Dermis blood vessel endothelial cell (primary cell): ENCODE measurements at regions not wholly inside any gene's neighbourhood (a gene's known extent, or its start where the extent isn't known, plus 50 kb on each side); places are given as distances from the start of the nearest gene placed in this dataset.

ENCODE experiments used
- DNase-seq: peaks from one replicate; pipeline ENCODE4 v3.0.0; 2010

DNA sequence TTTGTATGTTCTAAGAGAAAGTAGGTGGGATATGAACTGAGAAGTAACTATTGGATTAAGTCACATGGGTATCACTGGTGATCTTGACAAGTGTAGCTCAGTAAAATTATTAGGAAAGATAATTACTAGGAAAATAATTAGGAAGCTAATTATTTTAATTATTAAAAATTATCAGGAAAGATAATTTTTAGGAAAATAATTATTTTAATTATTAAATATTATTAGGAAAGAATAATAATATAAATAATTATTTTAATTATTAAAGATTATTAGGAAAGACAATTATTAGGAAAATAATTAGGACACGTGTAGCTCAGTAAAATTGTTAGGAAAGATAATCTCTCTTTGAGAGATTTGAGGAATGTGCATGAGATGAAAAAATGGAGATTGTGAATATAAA is 623.4 kb upstream of the PIK3C3 start:
- no peak for DNase-seq

GRCh38 chr18:41326311-41326710 is 628.7 kb upstream of the PIK3C3 start:
- DNase-seq = no peak

DNA sequence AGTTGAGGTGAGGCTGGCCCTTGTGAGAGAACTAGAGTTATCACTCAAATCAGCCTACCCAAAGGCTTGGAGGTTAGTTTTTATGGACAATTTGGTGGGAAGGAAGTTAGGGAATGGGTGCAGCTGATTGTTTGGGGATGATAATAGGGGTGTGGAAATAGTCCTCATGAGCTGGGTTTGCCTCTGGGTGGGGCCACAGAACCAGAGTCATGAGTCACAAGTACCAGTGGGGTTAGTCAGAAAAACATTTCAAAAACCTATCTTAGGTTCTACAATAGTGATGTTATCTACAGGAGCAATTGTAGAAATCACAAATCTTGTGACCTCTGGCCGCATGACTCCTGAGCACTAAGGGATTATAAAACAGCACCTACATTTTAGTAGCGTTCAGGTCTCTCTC is 630.1 kb upstream of the PIK3C3 start:
- no peak for DNase-seq

DNA sequence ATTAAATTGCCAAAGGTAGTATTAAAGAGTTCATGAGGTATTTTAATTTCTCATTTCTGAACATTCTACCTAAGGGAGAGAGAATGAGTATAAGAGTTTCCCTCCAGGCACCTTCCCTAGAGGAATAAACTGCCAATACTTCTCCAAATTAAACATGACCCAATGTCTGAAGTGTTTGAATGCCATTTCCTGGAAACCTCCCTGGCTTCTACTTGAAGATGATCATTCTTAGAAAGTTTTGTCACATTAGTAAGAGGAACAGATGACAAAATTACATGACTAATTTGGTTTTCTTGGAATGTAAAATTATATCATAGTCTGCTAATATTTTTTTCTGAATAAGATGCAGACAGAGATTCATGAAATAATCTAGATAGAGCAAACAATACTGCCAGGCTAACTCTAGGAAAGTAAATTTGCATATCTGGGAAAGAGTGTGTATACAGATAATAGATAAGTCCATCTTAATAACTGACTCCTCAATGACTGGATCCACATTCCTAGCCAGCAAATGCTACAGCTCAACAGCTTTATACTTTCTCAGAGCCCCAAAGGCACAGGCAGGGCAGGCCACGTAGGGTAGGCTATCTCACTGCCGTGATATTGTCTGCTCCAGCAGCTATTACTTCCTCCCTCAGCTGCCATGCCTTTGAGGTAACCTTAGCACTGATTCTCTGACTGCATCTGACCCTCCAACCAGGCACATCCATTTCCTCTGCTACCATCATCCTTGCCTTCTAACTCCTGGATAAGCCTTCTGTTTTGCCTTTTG is 630.8 kb upstream of the PIK3C3 start:
- DNase-seq = no peak

DNA sequence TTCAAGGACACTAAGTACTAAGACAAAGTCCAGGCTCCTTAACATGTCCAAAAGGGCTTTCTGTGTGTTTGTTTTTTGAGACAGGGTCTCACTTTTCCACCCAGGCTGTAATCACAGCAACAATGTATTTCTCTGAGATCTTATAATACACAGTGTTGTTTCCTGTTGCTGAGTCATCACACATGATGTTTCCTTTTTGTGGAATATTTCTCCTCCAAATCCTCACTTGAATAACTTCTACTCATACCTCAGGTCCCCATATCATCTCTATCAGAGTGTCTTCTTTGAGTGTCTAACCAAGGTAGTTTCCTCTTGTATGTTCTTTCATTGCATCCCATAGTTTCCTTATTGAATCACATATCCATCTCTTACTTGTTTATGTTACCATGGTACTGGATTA is 632.0 kb upstream of the PIK3C3 start:
- DNase-seq = no peak

DNA sequence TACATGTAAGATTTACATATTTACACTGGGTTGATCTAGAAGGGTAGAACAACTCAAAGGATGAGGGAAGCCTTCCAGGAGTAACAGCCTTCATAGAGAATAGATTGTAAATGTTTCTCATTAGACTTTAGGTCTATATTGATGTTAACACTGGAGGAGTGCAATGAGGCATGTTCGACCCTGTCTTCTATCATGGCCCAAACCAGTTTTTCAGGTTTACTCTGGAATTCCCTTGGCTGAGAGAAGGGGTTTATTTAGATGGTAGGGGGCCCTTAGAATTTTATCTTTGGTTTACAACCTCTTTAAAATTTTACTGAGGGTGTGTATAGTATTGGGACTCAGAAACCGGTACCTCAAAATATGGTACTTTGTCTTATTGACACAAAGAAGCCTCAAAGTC is 634.9 kb upstream of the PIK3C3 start:
- no peak for DNase-seq

GRCh38 chr18:41315134-41315533 is 639.9 kb upstream of the PIK3C3 start:
- no peak for DNase-seq

GRCh38 chr18:41311571-41312547 is 643.2 kb upstream of the PIK3C3 start:
- no peak for DNase-seq

DNA sequence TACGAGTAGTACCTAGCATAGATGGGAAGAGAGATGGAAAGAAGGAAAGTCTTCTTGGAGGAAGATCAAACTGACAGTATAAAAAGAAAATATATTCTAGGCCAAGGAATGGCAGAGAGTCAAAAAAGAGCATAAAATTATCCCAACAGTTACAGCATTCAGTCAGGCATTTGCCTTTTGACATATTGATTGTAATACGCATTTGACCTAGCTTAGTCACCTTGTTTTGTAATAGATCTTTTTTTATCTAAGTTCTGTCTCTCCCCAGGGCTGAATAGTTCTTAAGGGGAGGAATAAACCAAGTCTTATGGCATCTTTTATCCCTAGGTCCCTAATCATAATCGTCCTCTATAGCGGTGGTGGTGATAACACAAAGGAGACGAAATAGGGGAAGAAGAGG is 657.3 kb upstream of the PIK3C3 start:
- DNase-seq = no peak

DNA sequence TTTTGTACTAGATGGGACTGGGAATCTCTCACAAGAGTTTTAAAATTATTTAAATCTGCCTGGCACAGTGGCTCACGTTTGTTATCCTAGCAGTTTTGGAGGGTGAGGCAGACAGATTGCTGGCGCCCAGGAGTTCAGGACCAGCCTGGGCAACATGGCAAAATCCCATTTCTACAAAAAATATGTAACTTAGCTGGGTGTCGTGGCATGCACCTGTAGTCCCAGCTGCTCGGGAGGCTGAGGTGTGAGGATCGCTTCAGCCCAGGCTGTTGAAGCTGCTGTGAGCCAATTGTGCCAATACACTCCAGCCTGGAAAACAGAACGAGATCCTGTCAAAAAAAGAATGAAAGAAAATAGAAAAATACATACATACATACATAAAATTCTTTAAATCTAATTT is 685.7 kb upstream of the PIK3C3 start:
- DNase-seq = no peak

DNA sequence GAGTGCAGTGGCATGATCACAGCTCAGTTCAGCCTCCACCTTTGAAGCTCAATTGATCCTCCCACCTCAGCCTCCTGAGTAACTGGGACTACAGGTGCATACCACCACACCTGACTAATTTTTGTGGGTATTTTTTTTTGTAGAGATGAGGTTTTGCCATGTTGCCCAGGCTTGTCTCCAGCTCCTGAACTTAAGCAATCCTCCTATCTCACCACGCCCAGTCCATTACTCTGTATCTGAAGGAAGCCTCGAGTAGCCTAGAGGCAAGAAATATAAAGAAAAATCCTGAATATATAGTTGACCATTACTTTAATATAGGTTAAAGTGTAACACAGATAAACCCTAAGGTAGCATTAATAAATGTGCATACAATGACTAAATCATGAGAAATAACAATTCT is 686.8 kb upstream of the PIK3C3 start:
- DNase-seq = no peak

DNA sequence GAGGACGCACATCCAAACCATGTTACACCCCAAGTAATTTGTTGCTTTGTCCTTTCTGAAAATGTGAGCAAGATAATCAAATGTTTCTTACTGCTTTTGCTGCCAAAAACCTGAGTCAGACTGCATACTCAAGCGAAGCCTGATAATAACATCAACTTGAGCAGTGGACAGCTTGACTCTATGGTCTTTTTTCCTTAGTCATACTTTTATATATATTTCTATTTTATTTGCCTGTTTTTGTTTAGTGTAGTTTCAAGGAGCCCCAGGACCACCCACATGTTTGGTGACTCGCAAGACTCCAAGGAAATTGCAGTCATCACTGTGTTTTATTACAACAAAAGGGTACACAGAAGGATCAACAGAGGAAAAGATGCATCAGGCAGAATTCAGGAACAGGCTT is 688.4 kb upstream of the PIK3C3 start:
- DNase-seq = no peak

DNA sequence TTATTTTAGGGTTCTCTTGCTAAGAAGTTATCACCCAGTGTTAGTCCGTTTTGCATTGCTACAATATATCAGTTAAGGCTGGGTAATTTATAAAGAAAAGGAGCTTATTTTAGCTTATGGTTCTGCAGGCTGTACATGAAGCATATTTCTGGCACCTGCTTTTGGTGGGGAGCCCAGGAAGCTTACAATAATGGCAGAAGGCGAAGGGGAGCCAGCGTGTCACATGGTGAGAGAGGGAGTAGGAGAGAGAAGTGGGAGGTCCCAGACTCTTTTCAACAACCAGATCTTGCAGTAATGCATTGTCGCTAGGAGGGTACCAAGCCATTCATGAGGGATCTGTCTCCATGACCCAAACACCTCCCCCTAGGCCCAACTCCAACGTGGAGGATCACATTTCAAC is 688.8 kb upstream of the PIK3C3 start:
- DNase-seq = no peak

GRCh38 chr18:41265047-41265446 is 690.0 kb upstream of the PIK3C3 start:
- no peak for DNase-seq

DNA sequence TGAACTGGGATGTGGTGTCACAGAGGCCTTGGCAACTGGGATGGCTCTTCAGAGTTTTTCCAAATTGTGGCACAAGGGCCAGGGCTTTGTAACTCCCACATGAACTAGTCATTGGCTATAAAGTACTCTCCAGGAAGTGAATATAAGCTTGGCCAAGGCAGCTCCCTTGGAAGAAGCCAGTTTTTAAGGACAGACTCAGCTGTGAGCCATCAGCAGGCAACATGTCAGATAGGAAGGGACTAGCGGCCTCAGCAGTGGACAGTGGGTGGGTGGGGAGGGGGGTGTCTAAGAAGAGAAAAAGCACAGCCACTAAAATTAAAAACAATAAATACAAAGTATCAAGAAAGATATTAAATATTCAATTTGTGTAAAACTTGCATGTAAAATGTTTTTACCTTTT is 691.1 kb upstream of the PIK3C3 start:
- no peak for DNase-seq

DNA sequence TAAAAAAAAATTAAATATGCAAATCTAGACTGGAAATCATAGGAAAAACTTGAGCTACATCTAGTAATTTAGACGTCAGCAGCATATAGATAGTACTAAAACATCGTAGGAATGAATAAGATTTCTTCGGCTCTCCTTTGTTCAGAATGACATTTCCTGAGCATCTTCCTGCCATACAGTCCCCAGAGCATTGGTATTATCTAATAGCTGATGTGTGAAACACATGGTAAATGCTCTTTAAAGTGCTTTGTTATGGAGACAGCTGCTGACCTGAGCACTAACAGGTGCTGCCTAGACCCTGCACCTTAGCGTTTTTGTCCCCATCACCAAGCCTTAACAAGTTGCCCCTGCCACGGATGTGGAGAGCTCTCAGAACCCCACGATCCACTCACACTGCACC is 692.3 kb upstream of the PIK3C3 start:
- no peak for DNase-seq

DNA sequence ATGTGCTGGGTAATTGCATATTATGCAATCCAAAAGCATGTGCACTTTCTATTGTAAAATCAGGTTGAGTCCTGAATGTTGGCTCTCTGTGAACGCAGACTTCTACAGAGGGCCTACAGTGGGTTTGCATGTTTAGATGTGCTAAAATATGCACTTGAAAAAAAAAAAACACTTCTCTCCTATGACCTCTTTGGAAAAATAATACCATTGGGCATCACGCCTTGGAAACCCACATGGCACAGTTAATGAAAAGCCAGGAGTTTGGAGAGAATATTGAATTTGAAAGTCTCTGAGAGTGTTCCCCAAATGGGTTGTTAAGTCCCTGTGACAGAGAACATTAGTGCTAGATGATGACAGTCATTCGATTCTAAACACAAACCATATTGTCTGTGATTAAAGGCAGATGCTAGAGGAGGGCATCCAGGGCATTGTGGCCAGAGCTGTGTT is 710.4 kb upstream of the PIK3C3 start:
- DNase-seq = no peak

- no peak for DNase-seq
These were observed 717.7 kb upstream of the PIK3C3 start for GRCh38 chr18:41237317-41237716.

GRCh38 chr18:41231681-41232080 is 723.4 kb upstream of the PIK3C3 start:
- DNase-seq = no peak

DNA sequence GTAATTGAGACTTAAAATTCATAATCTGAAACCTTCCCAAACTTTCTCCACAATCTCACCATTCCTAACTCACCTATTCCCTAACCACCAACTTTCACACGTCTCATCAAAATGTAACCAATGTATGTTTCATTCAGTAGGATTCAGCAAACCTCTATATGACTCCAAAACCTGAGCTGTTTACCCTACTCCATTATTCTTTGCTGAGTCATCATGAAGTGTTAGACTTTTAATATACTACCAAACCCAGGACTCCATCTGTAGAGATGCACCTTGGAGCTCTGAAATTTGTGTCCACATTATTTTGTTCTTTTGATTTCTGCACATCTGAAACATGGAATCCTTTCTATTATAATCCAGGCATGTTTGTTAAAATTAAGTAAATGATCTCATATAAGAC is 727.0 kb upstream of the PIK3C3 start:
- DNase-seq = no peak

- no peak for DNase-seq
These were observed 728.1 kb upstream of the PIK3C3 start for GRCh38 chr18:41226911-41227310.

- DNase-seq = no peak
These were observed 728.8 kb upstream of the PIK3C3 start for GRCh38 chr18:41226186-41226585.

DNA sequence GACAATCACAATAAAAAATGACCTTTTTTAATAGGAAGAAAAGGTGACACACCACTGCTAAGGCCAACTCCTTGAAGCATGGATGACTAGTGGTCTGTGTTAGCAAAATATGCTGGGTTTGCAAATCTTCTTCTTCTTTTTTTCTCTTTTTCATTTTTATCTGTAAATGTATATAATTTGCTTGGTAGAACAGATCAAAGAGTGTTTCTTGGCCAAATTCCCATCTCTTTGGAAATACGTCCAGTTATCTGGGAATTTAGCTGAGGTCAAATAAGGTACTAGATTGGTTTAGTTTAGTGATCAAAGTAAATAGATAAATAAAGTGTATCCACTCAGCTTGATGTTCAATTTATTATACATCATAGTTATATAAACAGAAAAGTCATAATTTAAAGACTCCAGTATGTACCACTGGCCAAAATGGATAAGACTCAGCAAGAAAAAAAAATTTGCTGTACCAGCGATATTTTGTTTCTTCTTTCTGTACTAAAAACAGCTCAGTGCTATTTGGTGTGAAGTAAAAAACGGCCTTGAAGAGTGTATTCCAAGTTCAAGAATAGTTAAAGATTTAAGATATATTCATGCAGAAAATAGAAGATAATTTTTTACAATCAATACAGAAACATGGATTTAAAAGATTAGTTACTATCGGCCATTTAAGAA is 738.6 kb upstream of the PIK3C3 start:
- DNase-seq = no peak
